Ishikawa (cell line): ENCODE measurements at regions not wholly inside any gene's neighbourhood (a gene's known extent, or its start where the extent isn't known, plus 50 kb on each side); places are given as distances from the start of the nearest gene placed in this dataset.

Experiments used
- CEBPB ChIP-seq: IDR thresholded peaks from 2 replicates; pipeline ENCODE4 v1.6.1; 2012
- EP300 ChIP-seq: IDR thresholded peaks from 2 replicates; pipeline ENCODE4 v1.6.1; 2012; ENCODE audit warnings: borderline replicate concordance
- FOXM1 ChIP-seq: IDR thresholded peaks from 2 replicates; pipeline ENCODE4 v1.6.1; 2012; ENCODE audit warnings: low read depth, borderline replicate concordance
- MAX ChIP-seq: IDR thresholded peaks from 2 replicates; pipeline ENCODE4 v1.6.1; 2012
- RAD21 ChIP-seq: IDR thresholded peaks from 2 replicates; pipeline ENCODE4 v1.6.1; 2012; ENCODE audit warnings: low read depth
- TAF1 ChIP-seq: IDR thresholded peaks from 2 replicates; pipeline ENCODE4 v1.6.1; 2012; ENCODE audit warnings: low read depth, mild to moderate bottlenecking
- YY1 ChIP-seq: IDR thresholded peaks from 2 replicates; pipeline ENCODE4 v1.6.1; 2012; ENCODE audit warnings: low read depth
- ZBTB7A ChIP-seq: IDR thresholded peaks from 2 replicates; pipeline ENCODE4 v1.6.1; 2012; ENCODE audit warnings: low read depth
- TF ChIP-seq, protein P1 (sequence below): IDR thresholded peaks from 2 replicates; pipeline ENCODE4 v1.6.1; 2012; ENCODE audit warnings: low read depth, mild to moderate bottlenecking
- TF ChIP-seq, protein P2 (sequence below): IDR thresholded peaks from 2 replicates; pipeline ENCODE4 v1.6.1; 2012

DNA sequence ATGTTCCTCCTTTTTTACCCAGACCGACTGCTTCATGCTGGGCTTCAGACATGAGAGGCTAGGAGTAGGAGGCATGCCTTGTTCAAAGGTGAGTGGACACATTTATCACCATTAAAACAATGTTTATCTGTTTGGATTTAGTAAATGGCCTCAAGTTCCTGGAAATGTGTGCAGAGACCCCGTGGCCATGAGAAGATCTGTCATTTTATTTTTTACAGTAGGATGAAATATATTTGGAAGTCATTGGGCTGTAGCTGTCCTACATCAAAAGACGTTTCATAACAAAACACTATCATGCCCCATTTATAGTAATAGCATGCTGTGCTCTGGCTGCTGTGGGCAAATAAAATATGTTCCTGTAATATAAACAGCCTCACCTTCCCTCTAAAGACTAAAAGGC, 403.9 kb upstream of the TNP1 start:
- TF ChIP-seq YY1 = no peak
- no peak for TF ChIP-seq MAX
- TF ChIP-seq EP300 = no peak
- TF ChIP-seq CEBPB = no peak
- no peak for TF ChIP-seq TAF1
- no peak for TF ChIP-seq FOXM1
- TF ChIP-seq, protein P1, sequence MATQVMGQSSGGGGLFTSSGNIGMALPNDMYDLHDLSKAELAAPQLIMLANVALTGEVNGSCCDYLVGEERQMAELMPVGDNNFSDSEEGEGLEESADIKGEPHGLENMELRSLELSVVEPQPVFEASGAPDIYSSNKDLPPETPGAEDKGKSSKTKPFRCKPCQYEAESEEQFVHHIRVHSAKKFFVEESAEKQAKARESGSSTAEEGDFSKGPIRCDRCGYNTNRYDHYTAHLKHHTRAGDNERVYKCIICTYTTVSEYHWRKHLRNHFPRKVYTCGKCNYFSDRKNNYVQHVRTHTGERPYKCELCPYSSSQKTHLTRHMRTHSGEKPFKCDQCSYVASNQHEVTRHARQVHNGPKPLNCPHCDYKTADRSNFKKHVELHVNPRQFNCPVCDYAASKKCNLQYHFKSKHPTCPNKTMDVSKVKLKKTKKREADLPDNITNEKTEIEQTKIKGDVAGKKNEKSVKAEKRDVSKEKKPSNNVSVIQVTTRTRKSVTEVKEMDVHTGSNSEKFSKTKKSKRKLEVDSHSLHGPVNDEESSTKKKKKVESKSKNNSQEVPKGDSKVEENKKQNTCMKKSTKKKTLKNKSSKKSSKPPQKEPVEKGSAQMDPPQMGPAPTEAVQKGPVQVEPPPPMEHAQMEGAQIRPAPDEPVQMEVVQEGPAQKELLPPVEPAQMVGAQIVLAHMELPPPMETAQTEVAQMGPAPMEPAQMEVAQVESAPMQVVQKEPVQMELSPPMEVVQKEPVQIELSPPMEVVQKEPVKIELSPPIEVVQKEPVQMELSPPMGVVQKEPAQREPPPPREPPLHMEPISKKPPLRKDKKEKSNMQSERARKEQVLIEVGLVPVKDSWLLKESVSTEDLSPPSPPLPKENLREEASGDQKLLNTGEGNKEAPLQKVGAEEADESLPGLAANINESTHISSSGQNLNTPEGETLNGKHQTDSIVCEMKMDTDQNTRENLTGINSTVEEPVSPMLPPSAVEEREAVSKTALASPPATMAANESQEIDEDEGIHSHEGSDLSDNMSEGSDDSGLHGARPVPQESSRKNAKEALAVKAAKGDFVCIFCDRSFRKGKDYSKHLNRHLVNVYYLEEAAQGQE = no peak
- TF ChIP-seq RAD21 = no peak
- TF ChIP-seq, protein P2, sequence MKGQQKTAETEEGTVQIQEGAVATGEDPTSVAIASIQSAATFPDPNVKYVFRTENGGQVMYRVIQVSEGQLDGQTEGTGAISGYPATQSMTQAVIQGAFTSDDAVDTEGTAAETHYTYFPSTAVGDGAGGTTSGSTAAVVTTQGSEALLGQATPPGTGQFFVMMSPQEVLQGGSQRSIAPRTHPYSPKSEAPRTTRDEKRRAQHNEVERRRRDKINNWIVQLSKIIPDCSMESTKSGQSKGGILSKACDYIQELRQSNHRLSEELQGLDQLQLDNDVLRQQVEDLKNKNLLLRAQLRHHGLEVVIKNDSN = no peak
- no peak for TF ChIP-seq ZBTB7A
